HG02623 (cell line): ENCODE measurements at regions not wholly inside any gene's neighbourhood (a gene's known extent, or its start where the extent isn't known, plus 50 kb on each side); places are given as distances from the start of the nearest gene placed in this dataset.
"Not testable (repeated sequence)": the region's sequence is repeated elsewhere in the genome, so short reads cannot be mapped to it uniquely, and the experiment has no call there.

ENCODE experiments used
- ATAC-seq: cut with Tn5 transposase; IDR thresholded peaks from one replicate; pipeline ENCODE4 v1.9.1; 2021; ENCODE audit warnings: moderate library complexity; ENCODE audit not compliant: unreplicated experiment

GRCh38 chr4:66571145-66571695 lies 900.9 kb upstream of the EPHA5 start:
- ATAC-seq = no peak

- no peak for ATAC-seq
These were observed 898.9 kb upstream of the EPHA5 start for GRCh38 chr4:66569228-66569627.

GRCh38 chr4:66568431-66568830 lies 898.1 kb upstream of the EPHA5 start:
- no peak for ATAC-seq

- ATAC-seq = no peak
These were observed 897.7 kb upstream of the EPHA5 start for GRCh38 chr4:66568001-66568400.

- ATAC-seq = no peak
These were observed 897.3 kb upstream of the EPHA5 start for GRCh38 chr4:66567551-66567950.

- no peak for ATAC-seq
These were observed 895.5 kb upstream of the EPHA5 start for GRCh38 chr4:66565801-66566200.

GRCh38 chr4:66564901-66565651 lies 894.8 kb upstream of the EPHA5 start:
- no peak for ATAC-seq

- no peak for ATAC-seq
These were observed 892.1 kb upstream of the EPHA5 start for GRCh38 chr4:66562276-66562806.

GRCh38 chr4:66561465-66562053 lies 891.3 kb upstream of the EPHA5 start:
- ATAC-seq = not testable (repeated sequence)

GRCh38 chr4:66558651-66559050 lies 888.4 kb upstream of the EPHA5 start:
- ATAC-seq = no peak

- ATAC-seq = no peak
These were observed 886.5 kb upstream of the EPHA5 start for GRCh38 chr4:66556651-66557278.

GRCh38 chr4:66555301-66555700 lies 885.0 kb upstream of the EPHA5 start:
- ATAC-seq = no peak

GRCh38 chr4:66554826-66555225 lies 884.5 kb upstream of the EPHA5 start:
- no peak for ATAC-seq

GRCh38 chr4:66545301-66545700 lies 875.0 kb upstream of the EPHA5 start:
- ATAC-seq = not testable (repeated sequence)

GRCh38 chr4:66544281-66544680 lies 874.0 kb upstream of the EPHA5 start:
- ATAC-seq = no peak

- no peak for ATAC-seq
These were observed 869.5 kb upstream of the EPHA5 start for GRCh38 chr4:66539745-66540144.

GRCh38 chr4:66524781-66525180 lies 854.5 kb upstream of the EPHA5 start:
- no peak for ATAC-seq

GRCh38 chr4:66522244-66522643 lies 852.0 kb upstream of the EPHA5 start:
- no peak for ATAC-seq

GRCh38 chr4:66516940-66517339 lies 846.7 kb upstream of the EPHA5 start:
- no peak for ATAC-seq

GRCh38 chr4:66506985-66507384 lies 836.7 kb upstream of the EPHA5 start:
- ATAC-seq = no peak

- no peak for ATAC-seq
These were observed 831.7 kb upstream of the EPHA5 start for GRCh38 chr4:66501997-66502396.

GRCh38 chr4:66490729-66491128 lies 820.4 kb upstream of the EPHA5 start:
- ATAC-seq = no peak
